ENCODE measurements at regions not wholly inside any gene's neighbourhood (a gene's known extent, or its start where the extent isn't known, plus 50 kb on each side); places are given as distances from the start of the nearest gene placed in this dataset.

- DNase-seq (ENCODE audit: insufficient read length, low spot score) (no peak), FAIRE-seq (no peak)
- TF ChIP-seq CTCF (IDR thresholded peaks at IDR 0.05; ENCODE audit: insufficient read depth, missing control alignments) = no peak
Observed at GRCh38 chr15:35307676-35308075, 222.6 kb upstream of the NANOGP8 start.

DNA sequence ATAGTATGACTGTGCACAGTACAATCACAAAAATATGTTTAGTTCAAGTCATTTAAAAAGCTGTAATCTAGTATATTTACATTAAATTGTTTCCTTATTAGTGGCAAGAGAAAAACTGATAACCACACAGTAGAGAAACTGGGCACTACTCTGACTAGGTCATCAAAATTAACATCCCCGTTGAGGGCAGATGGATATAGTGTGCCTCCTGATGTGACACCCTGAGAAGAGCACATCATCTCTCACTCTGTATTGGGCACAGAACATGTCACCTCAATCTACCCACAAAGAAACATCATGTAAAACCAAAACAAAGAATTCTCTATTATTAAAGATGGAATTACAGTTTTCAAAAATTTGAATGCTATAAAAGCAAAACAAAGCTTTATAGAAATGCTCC lies 221.9 kb upstream of the NANOGP8 start:
- DNase-seq (ENCODE audit: insufficient read length, low spot score) (no peak), FAIRE-seq (no peak)
- TF ChIP-seq CTCF (IDR thresholded peaks at IDR 0.05; ENCODE audit: insufficient read depth, missing control alignments) = no peak

DNA sequence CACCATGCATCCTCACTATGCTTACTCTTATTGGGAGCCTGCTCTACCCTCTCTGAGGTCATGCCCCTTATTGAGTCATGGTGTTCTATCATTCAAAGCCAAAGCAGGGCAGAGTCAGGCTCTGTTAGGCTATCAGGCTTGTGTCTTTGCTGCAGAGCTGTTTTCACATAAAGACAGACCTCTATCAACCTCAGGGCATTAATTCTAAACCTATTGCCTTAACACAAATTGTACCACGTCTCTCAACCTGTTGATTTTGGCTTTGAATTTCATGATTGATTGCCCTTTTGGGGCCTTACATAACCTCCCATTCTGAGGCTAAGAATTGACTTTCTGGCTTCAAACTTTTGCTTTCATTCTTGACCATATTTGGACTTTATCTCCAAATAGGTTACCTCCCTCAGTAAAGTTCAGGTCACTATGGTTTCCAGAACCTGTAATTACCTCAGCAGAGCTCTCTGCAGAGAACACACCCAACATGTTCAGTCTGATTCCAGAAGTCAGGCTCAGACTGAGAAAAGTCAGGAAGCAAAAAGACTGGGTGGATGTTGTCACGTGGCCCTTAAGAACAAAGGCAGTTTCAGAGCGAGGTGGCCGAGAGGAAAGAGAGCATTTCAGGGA lies 221.4 kb upstream of the NANOGP8 start:
- FAIRE-seq (no peak), DNase-seq (ENCODE audit: insufficient read length, low spot score) (no peak)
- no peak for TF ChIP-seq CTCF (IDR thresholded peaks at IDR 0.05; ENCODE audit: insufficient read depth, missing control alignments)

DNA sequence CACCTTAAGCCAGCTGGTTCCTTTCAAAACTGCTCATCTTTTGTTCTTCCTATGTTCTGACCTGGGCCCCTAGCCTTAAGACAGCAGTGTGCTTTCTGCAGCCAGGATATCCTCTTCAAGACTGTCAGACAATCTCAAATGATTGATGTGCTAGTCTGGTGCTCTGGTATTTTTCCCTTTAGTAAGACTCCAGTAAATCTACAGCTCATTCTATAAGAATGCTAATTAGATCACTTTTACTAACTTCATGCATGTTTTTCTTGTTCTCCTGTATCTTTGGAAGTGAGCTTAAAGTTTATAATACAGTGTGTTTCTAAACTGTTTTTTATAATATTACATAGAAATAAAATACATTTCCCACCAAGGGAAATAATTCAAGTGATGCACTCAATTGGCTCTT lies 220.9 kb upstream of the NANOGP8 start:
- no peak for FAIRE-seq
- DNase-seq (ENCODE audit: insufficient read length, low spot score) = no peak
- no peak for TF ChIP-seq CTCF (IDR thresholded peaks at IDR 0.05; ENCODE audit: insufficient read depth, missing control alignments)

GRCh38 chr15:35305031-35305550 lies 220.0 kb upstream of the NANOGP8 start:
- no peak for TF ChIP-seq CTCF (IDR thresholded peaks at IDR 0.05; ENCODE audit: insufficient read depth, missing control alignments)
- DNase-seq (ENCODE audit: insufficient read length, low spot score) (no peak), FAIRE-seq (no peak)

DNA sequence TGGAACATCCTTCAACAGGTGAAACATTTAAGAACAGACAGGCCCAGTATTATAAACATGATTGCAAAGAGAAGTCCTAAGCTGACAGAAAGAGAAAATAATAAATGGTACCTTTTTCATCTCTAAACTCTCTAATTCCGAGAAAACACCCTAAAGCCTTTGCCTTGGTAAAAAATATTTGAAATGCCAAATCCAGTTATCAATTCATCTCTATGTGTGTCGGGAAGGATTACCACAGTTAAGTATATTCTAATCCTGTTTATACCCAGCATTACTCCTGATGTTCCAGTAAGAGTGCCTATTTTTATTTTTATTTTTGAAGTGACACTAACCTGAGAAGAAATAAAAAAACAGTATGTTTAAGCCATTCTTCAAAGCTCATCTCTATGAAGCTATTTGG lies 219.3 kb upstream of the NANOGP8 start:
- no peak for DNase-seq (ENCODE audit: insufficient read length, low spot score)
- TF ChIP-seq CTCF (IDR thresholded peaks at IDR 0.05; ENCODE audit: insufficient read depth, missing control alignments) = no peak
- no peak for FAIRE-seq

DNA sequence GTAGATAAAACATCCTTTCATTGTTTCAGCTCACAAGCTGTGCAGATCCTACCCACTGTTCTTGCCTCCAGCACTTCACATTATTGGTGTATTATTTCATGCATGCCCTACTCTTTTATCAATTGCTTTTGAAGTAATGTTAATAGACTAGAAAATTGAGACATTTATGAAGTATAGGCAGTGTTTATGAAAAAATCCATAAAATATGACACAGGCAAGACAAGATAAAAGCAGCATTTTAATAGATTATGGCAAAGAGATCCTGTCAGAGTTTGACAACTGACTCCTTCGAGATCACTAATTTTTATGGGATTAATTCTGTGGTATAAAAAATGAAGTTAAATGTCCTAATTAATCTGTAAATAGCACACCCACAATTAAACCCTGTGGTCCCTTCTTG lies 217.2 kb upstream of the NANOGP8 start:
- DNase-seq (ENCODE audit: insufficient read length, low spot score) (no peak), FAIRE-seq (no peak)
- TF ChIP-seq CTCF (IDR thresholded peaks at IDR 0.05; ENCODE audit: insufficient read depth, missing control alignments) = no peak
